Pancreas (tissue), 10 donors: ENCODE measurements at regions not wholly inside any gene's neighbourhood (a gene's known extent, or its start where the extent isn't known, plus 50 kb on each side); places are given as distances from the start of the nearest gene placed in this dataset.

Source experiments
- ATAC-seq, 4 donors: fragments of 200-7000 bp; cut with Tn5 transposase; one replicate each; pipeline versions ENCODE4 v1.8.0 to v1.9.1; 2020; ENCODE audit warnings: mild to moderate bottlenecking in 4 of 4, moderate library complexity in 4 of 4
- DNase-seq, 6 donors: peaks; one replicate each; pipeline ENCODE4 v3.0.0-alpha.2; 2020
- FAIRE-seq: peaks from 2 replicates; lab custom pipeline; 2012; peaks lifted over from hg19 to GRCh38; lab: Jason Lieb, UNC
- H3K27ac ChIP-seq, 4 donors: fragments of 200-600 bp; sonication (generic); 1 replicate in 3 of 4; 2 replicates in 1 of 4; pipeline versions ENCODE4 v1.5.0 to v1.8.0; 2020
- H3K27me3 ChIP-seq, 4 donors: fragments of 200-600 bp; one replicate each; pipeline ENCODE4 v1.8.0; 2021
- H3K36me3 ChIP-seq, 3 donors: fragments of 200-600 bp; sonication (generic) in 1 of 3; one replicate each; pipeline versions ENCODE4 v1.5.0 to v1.8.0; 2020 to 2021
- H3K4me1 ChIP-seq, 3 donors: fragments of 200-600 bp; one replicate each; pipeline ENCODE4 v1.8.0; 2021
- H3K4me3 ChIP-seq, 4 donors: fragments of 200-600 bp; sonication (generic) in 2 of 4; one replicate each; pipeline versions ENCODE4 v1.5.0 to v1.8.0; 2020 to 2021
- H3K9me3 ChIP-seq, 4 donors: fragments of 200-600 bp; one replicate each; pipeline ENCODE4 v1.8.0; 2021
- CTCF ChIP-seq, 4 donors: fragments of 200-600 bp; sonication (generic) in 3 of 4; IDR thresholded peaks; one replicate each; pipeline versions ENCODE4 v1.5.0 to v1.8.0; 2021; ENCODE audit warnings: antibody characterized with exemption in 4 of 4
- WGBS, 2 donors: extraction: QIAGEN DNeasy Blood & Tissue Kit; methylation state at CpG; one replicate each; pipeline ENCODE4 v1.1.7; 2013; 5-methylcytosine and 5-hydroxymethylcytosine counted together
- intact Hi-C, 3 donors: fragments of 100-400 bp; cut with DNase I; formaldehyde crosslinking; loops; one replicate each; pipeline versions ENCODE4 v1.11.1 to v1.14.2; 2022
- donor health status: healthy with polysubstance abuse.
- donor health status: DM: no; HTN: no; CAD: no; lungs with moderate emphysema.
- donor health status: DM: no; HTN: no; CAD: no.
- donor health status: control.
- donor health status: control.
- donor health status: Bipolar disorder and iron deficiency.
- donor health status: DM: yes; HTN: yes; CAD: no.
- donor health status: DM: no; HTN: no; CAD: no.
- donor health status: DM: no; HTN: no; CAD: no.
- donor health status: DM: yes; HTN: yes; CAD: no.

- ATAC-seq = no peak
- Histone ChIP-seq H3K36me3 (no peaks in the 10 kb centered on the region), H3K27me3 (no peaks in the 10 kb centered on the region), H3K4me3 (no peak overlapping the region), H3K4me1 (no peaks in the 10 kb centered on the region), H3K27ac (no peak overlapping the region), H3K9me3 (no peaks in the 10 kb centered on the region)
- intact Hi-C loops = no loop called here
- 85 to 87% methylated on average over 2 of the region's 2 CpGs for WGBS, 2 donors
- FAIRE-seq = no peak
- DNase-seq = no peak
- TF ChIP-seq CTCF (IDR thresholded peaks at IDR 0.05) = no peak
Observed at GRCh38 chr2:145351864-145352425, 832.0 kb upstream of the ZEB2 start.

DNA sequence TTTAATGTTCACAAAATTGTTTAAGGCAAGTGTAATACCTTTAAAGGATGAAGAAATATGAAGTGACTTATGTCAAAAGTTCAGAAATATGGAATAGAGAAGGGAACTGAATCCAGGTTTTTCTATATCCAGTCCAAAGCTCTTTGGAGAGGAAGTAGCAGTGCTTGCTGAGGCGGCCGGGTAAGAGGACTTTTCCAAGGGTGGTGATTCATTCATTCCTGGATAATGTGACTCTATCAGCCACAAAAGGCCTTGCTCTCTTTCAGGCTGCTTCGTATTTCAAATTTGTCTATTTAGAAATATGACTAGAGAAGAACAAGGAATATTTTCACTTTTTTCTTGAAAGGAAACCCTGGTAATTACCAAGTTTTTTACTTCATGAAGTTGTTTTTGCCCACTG, 830.1 kb upstream of the ZEB2 start:
- ATAC-seq (peak in 1 of 4 donors; percentile 44), DNase-seq (no peak), FAIRE-seq (no peak)
- Histone ChIP-seq H3K36me3 (no peaks in the 10 kb centered on the region), H3K9me3 (no peaks in the 10 kb centered on the region), H3K4me3 (no peak overlapping the region), H3K4me1 (no peaks in the 10 kb centered on the region), H3K27ac (no peak overlapping the region), H3K27me3 (no peaks in the 10 kb centered on the region)
- WGBS, 2 donors = 74 to 87% methylated on average over 3 of the region's 3 CpGs
- no peak for TF ChIP-seq CTCF (IDR thresholded peaks at IDR 0.05)
- intact Hi-C loops = no loop called here

DNA sequence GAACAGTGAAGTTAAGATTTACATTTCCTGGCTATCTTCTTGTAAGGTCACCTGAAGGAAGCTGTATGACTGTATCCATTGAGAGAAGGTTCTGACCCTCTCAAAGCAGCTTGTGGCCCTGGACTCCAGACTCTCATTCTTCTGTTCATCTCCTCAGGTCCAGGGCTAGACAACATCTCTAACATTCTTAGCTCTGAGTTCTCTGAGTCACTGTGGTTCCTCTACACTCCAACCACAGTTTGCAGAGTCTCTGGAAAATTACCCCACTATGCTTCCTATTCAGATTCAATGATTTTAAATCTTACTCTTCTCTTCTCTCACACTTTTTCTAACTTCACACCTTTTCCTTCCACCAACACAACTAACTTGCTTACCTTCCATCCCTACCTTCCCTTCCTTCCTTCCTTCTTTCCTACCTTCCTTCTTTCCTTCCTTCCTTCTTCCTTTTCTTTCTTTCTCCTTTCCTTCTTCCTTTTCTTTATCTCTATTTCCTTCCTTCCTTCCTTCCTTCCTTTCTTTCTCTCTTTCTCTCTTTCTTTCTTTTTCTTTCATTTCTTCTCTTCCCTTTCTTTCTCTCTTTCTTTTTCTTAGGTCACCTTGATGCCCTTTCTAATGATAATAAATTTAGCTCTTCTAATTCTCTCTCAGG, 824.3 kb upstream of the ZEB2 start:
- no peak overlapping the region for H3K27ac ChIP-seq
- intact Hi-C loops = no loop called here

GRCh38 chr2:145343287-145343686, 823.4 kb upstream of the ZEB2 start:
- H3K27me3 ChIP-seq = no peaks in the 10 kb centered on the region
- intact Hi-C loops = no loop called here
- no peak for DNase-seq
- H3K36me3 ChIP-seq = no peaks in the 10 kb centered on the region
- no peak for ATAC-seq
- TF ChIP-seq CTCF (IDR thresholded peaks at IDR 0.05) = no peak
- H3K27ac ChIP-seq = no peak overlapping the region
- H3K4me3 ChIP-seq = no peak overlapping the region
- no peak for FAIRE-seq
- H3K4me1 ChIP-seq = no peaks in the 10 kb centered on the region
- 51 to 60% methylated on average over 2 of the region's 2 CpGs for WGBS, 2 donors
- H3K9me3 ChIP-seq = no peaks in the 10 kb centered on the region

More for the DNA sequence above, 824.3 kb upstream of the ZEB2 start:
- H3K4me3 ChIP-seq = no peak overlapping the region
- DNase-seq (no peak), ATAC-seq (no peak), FAIRE-seq (no peak)
- H3K36me3 ChIP-seq = no peaks in the 10 kb centered on the region
- no peaks in the 10 kb centered on the region for H3K4me1 ChIP-seq
- TF ChIP-seq CTCF (IDR thresholded peaks at IDR 0.05) = no peak
- no peaks in the 10 kb centered on the region for H3K9me3 ChIP-seq
- no peaks in the 10 kb centered on the region for H3K27me3 ChIP-seq

DNA sequence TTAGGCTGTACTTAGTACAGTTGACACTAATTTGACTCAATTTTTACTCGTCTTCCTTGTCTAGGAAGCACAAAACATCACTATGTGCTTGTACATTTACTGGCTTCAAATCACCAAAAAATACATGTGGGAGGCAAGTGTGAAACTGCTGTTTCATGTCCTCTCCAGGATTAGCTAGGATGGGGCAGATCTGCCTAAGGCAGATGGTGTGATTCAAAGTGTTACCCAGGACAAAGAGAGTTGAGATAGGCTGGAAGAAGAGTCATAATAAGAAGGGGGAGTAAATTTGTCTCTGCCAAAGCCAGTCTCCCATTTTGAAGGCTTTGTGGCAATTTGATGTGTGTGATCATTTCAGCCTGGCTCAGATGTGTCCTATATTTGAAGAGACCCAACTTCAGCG, 821.6 kb upstream of the ZEB2 start:
- Histone ChIP-seq H3K4me3 (no peak overlapping the region), H3K9me3 (no peaks in the 10 kb centered on the region), H3K36me3 (no peaks in the 10 kb centered on the region), H3K4me1 (no peaks in the 10 kb centered on the region), H3K27me3 (no peaks in the 10 kb centered on the region), H3K27ac (no peak overlapping the region)
- no peak for FAIRE-seq
- WGBS, 2 donors = 81 to 83% methylated on average over 2 of the region's 2 CpGs
- TF ChIP-seq CTCF (IDR thresholded peaks at IDR 0.05) = no peak
- intact Hi-C loops = no loop called here
- ATAC-seq = no peak
- no peak for DNase-seq
